ENCODE measurements at regions not wholly inside any gene's neighbourhood (a gene's known extent, or its start where the extent isn't known, plus 50 kb on each side); places are given as distances from the start of the nearest gene placed in this dataset.

DNA sequence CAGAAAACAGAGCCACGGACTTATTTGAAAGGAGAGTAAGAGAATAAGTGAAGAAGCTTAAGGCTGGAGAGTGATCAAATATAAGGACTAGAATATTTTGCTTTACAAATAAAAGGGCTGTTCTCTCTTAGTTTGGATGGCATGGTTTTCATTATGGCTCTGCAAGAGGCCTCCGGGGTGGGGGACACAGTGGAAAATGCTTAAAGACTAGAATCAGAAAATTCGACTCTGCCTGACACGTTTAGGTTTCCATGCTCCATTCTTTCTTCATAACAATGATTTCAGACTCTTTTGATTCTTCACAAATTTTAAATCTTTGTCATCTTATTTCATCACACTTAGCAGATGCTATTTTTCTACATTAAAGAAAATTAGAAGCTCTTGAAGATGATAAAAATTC is 632.4 kb upstream of the BOD1L1 start:
- TF ChIP-seq, protein P1, sequence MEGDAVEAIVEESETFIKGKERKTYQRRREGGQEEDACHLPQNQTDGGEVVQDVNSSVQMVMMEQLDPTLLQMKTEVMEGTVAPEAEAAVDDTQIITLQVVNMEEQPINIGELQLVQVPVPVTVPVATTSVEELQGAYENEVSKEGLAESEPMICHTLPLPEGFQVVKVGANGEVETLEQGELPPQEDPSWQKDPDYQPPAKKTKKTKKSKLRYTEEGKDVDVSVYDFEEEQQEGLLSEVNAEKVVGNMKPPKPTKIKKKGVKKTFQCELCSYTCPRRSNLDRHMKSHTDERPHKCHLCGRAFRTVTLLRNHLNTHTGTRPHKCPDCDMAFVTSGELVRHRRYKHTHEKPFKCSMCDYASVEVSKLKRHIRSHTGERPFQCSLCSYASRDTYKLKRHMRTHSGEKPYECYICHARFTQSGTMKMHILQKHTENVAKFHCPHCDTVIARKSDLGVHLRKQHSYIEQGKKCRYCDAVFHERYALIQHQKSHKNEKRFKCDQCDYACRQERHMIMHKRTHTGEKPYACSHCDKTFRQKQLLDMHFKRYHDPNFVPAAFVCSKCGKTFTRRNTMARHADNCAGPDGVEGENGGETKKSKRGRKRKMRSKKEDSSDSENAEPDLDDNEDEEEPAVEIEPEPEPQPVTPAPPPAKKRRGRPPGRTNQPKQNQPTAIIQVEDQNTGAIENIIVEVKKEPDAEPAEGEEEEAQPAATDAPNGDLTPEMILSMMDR (optimal IDR thresholded peaks at IDR 0.05 in 1 of 3, IDR thresholded peaks at IDR 0.05 in 1 of 3, conservative IDR thresholded peaks at IDR 0.05 in 1 of 3; ENCODE audit: extremely low read depth in 1 of 3, insufficient read depth in 2 of 3, low read length in 3 of 3) = no peak
- TF ChIP-seq EZH2 (IDR thresholded peaks at IDR 0.05; ENCODE audit: low read length) = no peak
